SK-N-SH (cell line): ENCODE measurements at regions not wholly inside any gene's neighbourhood (a gene's known extent, or its start where the extent isn't known, plus 50 kb on each side); places are given as distances from the start of the nearest gene placed in this dataset.

Experiments
- CTCF ChIA-PET: fragments of 300-600, 350-600 bp; formaldehyde crosslinking; extraction: SDS; loops from one replicate; lab custom pipeline; 2021; lab: Yijun Ruan, JAX
- POLR2A ChIA-PET: fragments of 350-600 bp; sonication (Branson Sonifier 250); formaldehyde crosslinking; extraction: SDS; loops from one replicate; lab custom pipeline; 2020; ENCODE audit warnings: antibody characterized with exemption, inconsistent platforms; lab: Yijun Ruan, JAX
- DNase-seq: peaks from one replicate; pipeline ENCODE4 v3.0.0; 2012
- H2AFZ ChIP-seq: fragments of 200-600 bp; sonication (generic); 2 replicates; pipeline ENCODE4 v1.8.1; 2016; ENCODE audit warnings: antibody characterized with exemption, mild to moderate bottlenecking, low read depth
- H3F3A ChIP-seq: fragments of 200-600 bp; sonication (generic); replicated peaks from 2 replicates; pipeline ENCODE3; 2016; ENCODE audit warnings: antibody characterized with exemption, mild to moderate bottlenecking; ENCODE audit not compliant: insufficient read depth
- H3K27ac ChIP-seq, 2 experiments: fragments of 200-500 bp in 1 of 2; fragments of 200-600 bp in 1 of 2; sonication (Bioruptor generic) in 1 of 2; sonication (generic), shearing (Covaris generic) in 1 of 2; 2 replicates each; pipeline versions ENCODE4 v1.5.1 to v1.6.1; 2014 to 2016; ENCODE audit warnings: low read depth in 2 of 2, inconsistent platforms in 1 of 2, low read length in 1 of 2, mild to moderate bottlenecking in 1 of 2, mixed read lengths in 1 of 2
- H3K27me3 ChIP-seq: fragments of 200-600 bp; sonication (generic), shearing (Covaris generic); 2 replicates; pipeline ENCODE4 v1.6.1; 2016; ENCODE audit warnings: mixed run types; ENCODE audit not compliant: insufficient read depth
- H3K36me3 ChIP-seq, 2 experiments: fragments of 200-500 bp in 1 of 2; fragments of 200-600 bp in 1 of 2; sonication (Bioruptor generic) in 1 of 2; sonication (generic) in 1 of 2; replicated peaks in 1 of 2; 2 replicates each; pipeline versions ENCODE3 to v1.5.1; 2014 to 2016; ENCODE audit warnings: low read length in 1 of 2, mild to moderate bottlenecking in 1 of 2; ENCODE audit not compliant: insufficient read depth in 2 of 2, control insufficient read depth in 1 of 2
- H3K4me1 ChIP-seq, 2 experiments: fragments of 200-500 bp in 1 of 2; fragments of 200-600 bp in 1 of 2; sonication (Bioruptor generic) in 1 of 2; sonication (generic), shearing (Covaris generic) in 1 of 2; 2 replicates each; pipeline versions ENCODE4 v1.5.1 to v1.6.1; 2014 to 2016; ENCODE audit warnings: low read depth in 1 of 2, low read length in 1 of 2, mixed run types in 1 of 2; ENCODE audit not compliant: insufficient read depth in 2 of 2, control insufficient read depth in 1 of 2
- H3K4me2 ChIP-seq: fragments of 200-600 bp; sonication (generic), shearing (Covaris generic); 2 replicates; pipeline ENCODE4 v1.6.1; 2017; ENCODE audit warnings: mixed run types
- H3K4me3 ChIP-seq, 2 experiments: fragments of 200-500 bp in 1 of 2; fragments of 200-600 bp in 1 of 2; sonication (Bioruptor generic) in 1 of 2; sonication (generic), shearing (Covaris generic) in 1 of 2; 2 replicates each; pipeline versions ENCODE4 v1.5.1 to v1.8.1; 2014 to 2016; ENCODE audit warnings: low read depth in 2 of 2, inconsistent platforms in 1 of 2, low read length in 1 of 2, mild to moderate bottlenecking in 1 of 2, mixed read lengths in 1 of 2, moderate library complexity in 1 of 2
- H3K79me2 ChIP-seq: fragments of 200-600 bp; sonication (generic); 2 replicates; pipeline ENCODE4 v1.8.1; 2017; ENCODE audit warnings: mild to moderate bottlenecking; ENCODE audit not compliant: insufficient read depth
- H3K9ac ChIP-seq: fragments of 200-600 bp; sonication (generic); 2 replicates; pipeline ENCODE4 v1.6.1; 2017; ENCODE audit warnings: mixed run types
- H3K9me2 ChIP-seq: fragments of 200-600 bp; sonication (generic); 2 replicates; pipeline ENCODE4 v1.6.1; 2017; ENCODE audit warnings: mixed run types
- H3K9me3 ChIP-seq: fragments of 200-600 bp; sonication (generic); 2 replicates; pipeline ENCODE4 v1.6.1; 2017; ENCODE audit warnings: mixed run types, mild to moderate bottlenecking, moderate library complexity
- H4K20me1 ChIP-seq: fragments of 200-600 bp; sonication (generic); 2 replicates; pipeline ENCODE4 v1.6.1; 2017; ENCODE audit warnings: mild to moderate bottlenecking, mixed run types; ENCODE audit not compliant: insufficient read depth
- CHD2 ChIP-seq: fragments of 150-350 bp; IDR thresholded peaks from 2 replicates; pipeline ENCODE4 v1.6.1; 2018; ENCODE audit warnings: low read length; ENCODE audit not compliant: partially characterized antibody
- CTCF ChIP-seq: fragments of 200-600 bp; sonication (generic); IDR thresholded peaks from 2 replicates; pipeline ENCODE4 v1.6.1; 2017; ENCODE audit warnings: antibody characterized with exemption, mild to moderate bottlenecking, moderate library complexity
- ELF1 ChIP-seq: IDR thresholded peaks from 2 replicates; pipeline ENCODE4 v1.4.0; 2012
- EP300 ChIP-seq, 2 experiments: IDR thresholded peaks; 2 replicates each; pipeline versions ENCODE4 v1.4.0 to v1.6.1; 2012; ENCODE audit warnings: borderline replicate concordance in 1 of 2, low read depth in 1 of 2, low read length in 1 of 2
- EZH2phosphoT487 ChIP-seq: fragments of 200-600 bp; sonication (generic); IDR thresholded peaks from 2 replicates; pipeline ENCODE4 v1.6.1; 2017; ENCODE audit warnings: low read depth, mixed run types, mild to moderate bottlenecking, antibody characterized with exemption, moderate library complexity, borderline replicate concordance
- FOSL2 ChIP-seq: IDR thresholded peaks from 2 replicates; pipeline ENCODE4 v1.4.0; 2012; ENCODE audit warnings: low read depth, mild to moderate bottlenecking, moderate library complexity, borderline replicate concordance
- FOXJ3 ChIP-seq: sonication (generic); formaldehyde crosslinking; IDR thresholded peaks from 2 replicates; pipeline ENCODE4 v1.5.1; 2020; ENCODE audit warnings: mild to moderate bottlenecking, missing genetic modification reagents
- GABPA ChIP-seq: IDR thresholded peaks from 2 replicates; pipeline ENCODE4 v1.4.0; 2012; ENCODE audit warnings: low read depth, mild to moderate bottlenecking
- GATA2 ChIP-seq: sonication (generic); formaldehyde crosslinking; IDR thresholded peaks from 2 replicates; pipeline ENCODE4 v1.5.0; 2020; ENCODE audit warnings: mild to moderate bottlenecking, missing genetic modification reagents
- JUND ChIP-seq: IDR thresholded peaks from 2 replicates; pipeline ENCODE4 v1.4.0; 2012
- MEF2A ChIP-seq: IDR thresholded peaks from 2 replicates; pipeline ENCODE4 v1.4.0; 2012; ENCODE audit warnings: low read depth, borderline replicate concordance
- MXI1 ChIP-seq: IDR thresholded peaks from 2 replicates; pipeline ENCODE4 v1.6.1; 2012; ENCODE audit warnings: mild to moderate bottlenecking, low read depth, low read length, improper control_type of control experiment
- NFIC ChIP-seq: IDR thresholded peaks from 2 replicates; pipeline ENCODE4 v1.4.0; 2012; ENCODE audit warnings: borderline replicate concordance
- POLR2AphosphoS5 ChIP-seq: IDR thresholded peaks from 2 replicates; pipeline ENCODE4 v1.6.1; 2012; ENCODE audit warnings: low read depth, low read length
- RAD21 ChIP-seq: IDR thresholded peaks from 2 replicates; pipeline ENCODE4 v1.6.1; 2012; ENCODE audit warnings: mild to moderate bottlenecking, low read length
- RCOR1 ChIP-seq: fragments of 150-350 bp; IDR thresholded peaks from 2 replicates; pipeline ENCODE4 v1.6.1; 2017; ENCODE audit warnings: antibody characterized with exemption, low read length
- RXRA ChIP-seq: IDR thresholded peaks from 2 replicates; pipeline ENCODE4 v1.4.0; 2012; ENCODE audit warnings: low read depth, mild to moderate bottlenecking, borderline replicate concordance
- SIN3A ChIP-seq: IDR thresholded peaks from 2 replicates; pipeline ENCODE4 v1.6.1; 2012; ENCODE audit warnings: low read depth, mild to moderate bottlenecking, low read length, moderate library complexity, borderline replicate concordance
- TCF12 ChIP-seq: IDR thresholded peaks from 2 replicates; pipeline ENCODE4 v1.4.0; 2012
- ZBTB33 ChIP-seq: IDR thresholded peaks from 2 replicates; pipeline ENCODE4 v1.4.0; 2012; ENCODE audit warnings: low read depth, borderline replicate concordance
- WGBS: methylation state at CpG from one replicate; pipeline ENCODE4 v1.1.6; 2017; ENCODE audit warnings: low lambda C conversion rate; 5-methylcytosine and 5-hydroxymethylcytosine counted together
- TF ChIP-seq, protein P1 (sequence below): fragments of 150-350 bp; IDR thresholded peaks from 2 replicates; pipeline ENCODE4 v1.6.1; 2017; ENCODE audit warnings: antibody characterized with exemption, low read length, low read depth, borderline replicate concordance
- TF ChIP-seq, protein P2 (sequence below): fragments of 150-350 bp; IDR thresholded peaks from 2 replicates; pipeline ENCODE4 v1.6.1; 2016; ENCODE audit warnings: mild to moderate bottlenecking, low read depth, low read length

DNA sequence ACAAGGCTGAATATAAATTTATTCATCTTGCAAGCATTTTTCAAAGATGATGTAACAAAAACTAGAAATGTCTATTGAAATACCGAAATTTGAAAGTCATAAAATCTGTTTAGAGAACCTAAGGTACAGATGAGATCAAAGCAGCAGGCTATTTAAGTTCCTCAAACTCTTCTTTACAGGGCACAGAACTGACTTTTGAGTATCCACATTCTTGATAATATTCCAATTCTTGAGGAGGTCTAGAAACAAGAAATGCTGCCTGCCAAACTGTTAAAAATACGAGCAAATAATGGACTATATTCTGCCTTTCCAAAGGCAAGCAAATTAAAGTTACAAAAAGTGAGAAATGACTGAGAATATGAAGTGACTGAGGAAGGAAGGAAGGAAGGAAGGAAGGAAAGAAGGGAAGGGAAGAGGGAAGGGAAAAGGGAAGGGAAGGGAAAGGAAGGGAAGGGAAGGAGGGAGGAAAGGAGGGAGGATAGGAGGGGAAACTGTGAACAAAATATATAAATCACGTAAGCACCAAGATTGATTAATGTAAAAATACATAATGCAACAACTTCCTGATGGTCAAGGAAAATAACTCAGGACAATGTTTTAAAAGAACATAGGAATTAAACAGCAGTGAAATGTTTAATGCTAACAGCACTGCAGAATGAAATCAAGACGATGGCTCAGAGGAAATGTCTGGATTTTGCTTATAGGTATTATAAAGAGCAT is 248.9 kb upstream of the HNRNPA3 start:
- no peak overlapping the region for H3K4me3 ChIP-seq
- H3K4me1 ChIP-seq = peaks cover 0 to 5% of the 10 kb centered on the region in 2 experiments; a peak in 2 of 4 replicates
- no peaks in the 10 kb centered on the region for H4K20me1 ChIP-seq
- DNase-seq = no peak
- POLR2A ChIA-PET = no interaction called here
- no peak overlapping the region for H3K4me2 ChIP-seq
- H3K27me3 ChIP-seq = no peaks in the 10 kb centered on the region
- no peaks in the 10 kb centered on the region for H3K79me2 ChIP-seq
- H3F3A ChIP-seq = no peaks in the 10 kb centered on the region
- no peaks in the 10 kb centered on the region for H3K36me3 ChIP-seq
- TF ChIP-seq RCOR1 = no peak
- no peak for TF ChIP-seq JUND
- TF ChIP-seq EZH2phosphoT487 = no peak
- no peak for TF ChIP-seq NFIC
- no peak for TF ChIP-seq TCF12
- TF ChIP-seq ELF1 = no peak
- no peak for TF ChIP-seq MEF2A
- no peak for TF ChIP-seq POLR2AphosphoS5
- TF ChIP-seq RAD21 = no peak
- TF ChIP-seq, protein P1, sequence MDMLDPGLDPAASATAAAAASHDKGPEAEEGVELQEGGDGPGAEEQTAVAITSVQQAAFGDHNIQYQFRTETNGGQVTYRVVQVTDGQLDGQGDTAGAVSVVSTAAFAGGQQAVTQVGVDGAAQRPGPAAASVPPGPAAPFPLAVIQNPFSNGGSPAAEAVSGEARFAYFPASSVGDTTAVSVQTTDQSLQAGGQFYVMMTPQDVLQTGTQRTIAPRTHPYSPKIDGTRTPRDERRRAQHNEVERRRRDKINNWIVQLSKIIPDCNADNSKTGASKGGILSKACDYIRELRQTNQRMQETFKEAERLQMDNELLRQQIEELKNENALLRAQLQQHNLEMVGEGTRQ = no peak
- no peak for TF ChIP-seq EP300 (IDR thresholded peaks at IDR 0.05; ENCODE audit: borderline replicate concordance in 1 of 2, low read depth in 1 of 2, low read length in 1 of 2)
- TF ChIP-seq GATA2 (CRISPR knock-in tag) = no peak
- no peak for TF ChIP-seq CHD2
- TF ChIP-seq RXRA = no peak
- TF ChIP-seq, all 33 proteins: peak for 0
- 41% methylated on average over 4 of the region's 4 CpGs for WGBS
- Histone ChIP-seq H3K9me2 (no peaks in the 10 kb centered on the region), H3K27ac (no peak overlapping the region), H3K9me3 (no peaks in the 10 kb centered on the region), H3K9ac (no peak overlapping the region), H2AFZ (no peak overlapping the region)
- CTCF ChIA-PET = no interaction called here

DNA sequence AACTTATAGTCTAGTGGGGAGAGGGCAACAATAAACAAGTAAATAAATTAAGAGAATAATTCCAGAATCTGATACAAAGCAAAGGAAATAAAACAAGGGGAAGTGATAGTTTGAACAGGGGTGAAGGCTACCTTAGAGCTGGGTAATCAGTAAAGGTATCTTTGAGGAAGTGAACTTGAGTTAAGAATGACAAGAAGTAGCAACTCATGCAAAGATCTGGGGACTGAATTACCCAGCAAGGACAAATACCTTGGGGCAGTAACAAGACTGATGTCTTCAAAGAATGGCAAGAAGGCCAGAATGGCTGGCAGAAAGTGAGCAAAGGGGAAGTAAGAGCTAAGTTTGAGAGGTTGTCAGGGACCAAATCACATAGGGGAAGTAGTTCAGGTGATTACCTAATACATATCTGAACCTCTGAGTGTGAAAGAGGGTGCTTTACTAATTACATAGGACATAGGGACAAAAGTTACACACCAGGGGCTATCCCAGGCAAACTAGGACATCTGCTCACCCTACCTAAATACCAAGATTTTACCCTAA is 244.6 kb upstream of the HNRNPA3 start:
- H3K9ac ChIP-seq = no peak overlapping the region
- H2AFZ ChIP-seq = no peak overlapping the region
- no peaks in the 10 kb centered on the region for H3K4me1 ChIP-seq
- ChIA-PET CTCF (interaction anchor here (0.6 to 1.4 kb wide), 3 partner anchors 8 to 52 kb away, joined by 3 read pairs; no protein-coding TSS in a partner anchor), POLR2A (no interaction called here)
- H3K4me2 ChIP-seq = no peak overlapping the region
- no peaks in the 10 kb centered on the region for H3K9me2 ChIP-seq
- H3K36me3 ChIP-seq = no peaks in the 10 kb centered on the region
- H3K27ac ChIP-seq = no peak overlapping the region
- H3K79me2 ChIP-seq = no peaks in the 10 kb centered on the region
- no peaks in the 10 kb centered on the region for H3K9me3 ChIP-seq
- no peak for DNase-seq
- H3K4me3 ChIP-seq = no peak overlapping the region
- no peaks in the 10 kb centered on the region for H3F3A ChIP-seq
- no peak for TF ChIP-seq CHD2
- TF ChIP-seq CTCF = no peak
- no peak for TF ChIP-seq TCF12
- no peak for TF ChIP-seq RAD21
- TF ChIP-seq RCOR1 = no peak
- no peak for TF ChIP-seq EP300 (IDR thresholded peaks at IDR 0.05; ENCODE audit: borderline replicate concordance in 1 of 2, low read depth in 1 of 2, low read length in 1 of 2)
- TF ChIP-seq, protein P2, sequence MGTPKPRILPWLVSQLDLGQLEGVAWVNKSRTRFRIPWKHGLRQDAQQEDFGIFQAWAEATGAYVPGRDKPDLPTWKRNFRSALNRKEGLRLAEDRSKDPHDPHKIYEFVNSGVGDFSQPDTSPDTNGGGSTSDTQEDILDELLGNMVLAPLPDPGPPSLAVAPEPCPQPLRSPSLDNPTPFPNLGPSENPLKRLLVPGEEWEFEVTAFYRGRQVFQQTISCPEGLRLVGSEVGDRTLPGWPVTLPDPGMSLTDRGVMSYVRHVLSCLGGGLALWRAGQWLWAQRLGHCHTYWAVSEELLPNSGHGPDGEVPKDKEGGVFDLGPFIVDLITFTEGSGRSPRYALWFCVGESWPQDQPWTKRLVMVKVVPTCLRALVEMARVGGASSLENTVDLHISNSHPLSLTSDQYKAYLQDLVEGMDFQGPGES = no peak
- TF ChIP-seq MXI1 = no peak
- no peak for TF ChIP-seq GABPA
- no peak for TF ChIP-seq JUND
- no peak for TF ChIP-seq FOSL2
- TF ChIP-seq FOXJ3 = no peak
- TF ChIP-seq ZBTB33 = no peak
- no peak for TF ChIP-seq SIN3A
- TF ChIP-seq, all 33 proteins: peak for 0
- Histone ChIP-seq H4K20me1 (no peaks in the 10 kb centered on the region), H3K27me3 (no peaks in the 10 kb centered on the region; the same call in 1 of the 2 replicates)
